C4-2B (cell line): ENCODE measurements at regions not wholly inside any gene's neighbourhood (a gene's known extent, or its start where the extent isn't known, plus 50 kb on each side); places are given as distances from the start of the nearest gene placed in this dataset.

Source experiments
- CTCF ChIP-seq: fragments of 450-650 bp; conservative IDR thresholded peaks from 2 replicates; pipeline ENCODE4 v1.5.1; 2017; ENCODE audit warnings: mild to moderate bottlenecking
- ZFX ChIP-seq: fragments of 450-650 bp; IDR thresholded peaks from 2 replicates; pipeline ENCODE4 v1.6.1; 2017

GRCh38 chr2:17069564-17069963, 403.9 kb upstream of the CYRIA start:
- TF ChIP-seq CTCF (no peak), ZFX (no peak)
